ENCODE measurements at regions not wholly inside any gene's neighbourhood (a gene's known extent, or its start where the extent isn't known, plus 50 kb on each side); places are given as distances from the start of the nearest gene placed in this dataset.

DNA sequence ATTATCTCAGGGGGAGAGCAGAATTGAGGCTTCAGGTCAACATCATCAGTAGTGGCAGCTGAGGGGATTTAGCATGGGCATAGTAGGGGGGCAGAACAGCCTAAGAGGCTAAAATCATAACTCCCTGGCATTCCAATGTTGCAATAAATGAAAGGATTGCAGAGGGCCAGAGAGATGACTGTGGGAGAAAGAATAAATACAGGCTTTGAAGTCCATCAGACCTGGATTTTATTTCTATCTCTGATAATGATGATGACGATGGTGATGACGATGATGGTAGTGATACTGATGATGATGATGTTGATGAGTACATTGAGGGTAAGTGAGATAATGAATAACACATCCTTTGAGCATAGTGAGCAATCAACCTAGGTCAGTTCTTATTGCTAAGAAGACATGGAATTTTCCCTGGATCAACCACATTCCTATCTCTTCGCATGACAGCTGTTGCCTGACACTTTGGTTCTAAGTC is 107.4 kb upstream of the CDH11 start:
- Histone ChIP-seq H3K9me3 (no peaks in the 10 kb centered on the region), H3K4me3 (no peak overlapping the region), H3K27ac (no peak overlapping the region), H3K27me3 (no peaks in the 10 kb centered on the region), H3K36me3 (no peaks in the 10 kb centered on the region), H3K4me1 (no peaks in the 10 kb centered on the region)
- no peak for DNase-seq (ENCODE audit: extremely low spot score in 2 of 2)
- intact Hi-C loops (cut with DNase I): no loop called here
- TF ChIP-seq, protein P1, sequence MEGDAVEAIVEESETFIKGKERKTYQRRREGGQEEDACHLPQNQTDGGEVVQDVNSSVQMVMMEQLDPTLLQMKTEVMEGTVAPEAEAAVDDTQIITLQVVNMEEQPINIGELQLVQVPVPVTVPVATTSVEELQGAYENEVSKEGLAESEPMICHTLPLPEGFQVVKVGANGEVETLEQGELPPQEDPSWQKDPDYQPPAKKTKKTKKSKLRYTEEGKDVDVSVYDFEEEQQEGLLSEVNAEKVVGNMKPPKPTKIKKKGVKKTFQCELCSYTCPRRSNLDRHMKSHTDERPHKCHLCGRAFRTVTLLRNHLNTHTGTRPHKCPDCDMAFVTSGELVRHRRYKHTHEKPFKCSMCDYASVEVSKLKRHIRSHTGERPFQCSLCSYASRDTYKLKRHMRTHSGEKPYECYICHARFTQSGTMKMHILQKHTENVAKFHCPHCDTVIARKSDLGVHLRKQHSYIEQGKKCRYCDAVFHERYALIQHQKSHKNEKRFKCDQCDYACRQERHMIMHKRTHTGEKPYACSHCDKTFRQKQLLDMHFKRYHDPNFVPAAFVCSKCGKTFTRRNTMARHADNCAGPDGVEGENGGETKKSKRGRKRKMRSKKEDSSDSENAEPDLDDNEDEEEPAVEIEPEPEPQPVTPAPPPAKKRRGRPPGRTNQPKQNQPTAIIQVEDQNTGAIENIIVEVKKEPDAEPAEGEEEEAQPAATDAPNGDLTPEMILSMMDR (IDR thresholded peaks at IDR 0.05): no peak
- TF ChIP-seq POLR2A (IDR thresholded peaks at IDR 0.05): no peak
- no peak for TF ChIP-seq POLR2AphosphoS5 (IDR thresholded peaks at IDR 0.05; ENCODE audit: insufficient read depth in 1 of 2, low read depth in 1 of 2)

DNA sequence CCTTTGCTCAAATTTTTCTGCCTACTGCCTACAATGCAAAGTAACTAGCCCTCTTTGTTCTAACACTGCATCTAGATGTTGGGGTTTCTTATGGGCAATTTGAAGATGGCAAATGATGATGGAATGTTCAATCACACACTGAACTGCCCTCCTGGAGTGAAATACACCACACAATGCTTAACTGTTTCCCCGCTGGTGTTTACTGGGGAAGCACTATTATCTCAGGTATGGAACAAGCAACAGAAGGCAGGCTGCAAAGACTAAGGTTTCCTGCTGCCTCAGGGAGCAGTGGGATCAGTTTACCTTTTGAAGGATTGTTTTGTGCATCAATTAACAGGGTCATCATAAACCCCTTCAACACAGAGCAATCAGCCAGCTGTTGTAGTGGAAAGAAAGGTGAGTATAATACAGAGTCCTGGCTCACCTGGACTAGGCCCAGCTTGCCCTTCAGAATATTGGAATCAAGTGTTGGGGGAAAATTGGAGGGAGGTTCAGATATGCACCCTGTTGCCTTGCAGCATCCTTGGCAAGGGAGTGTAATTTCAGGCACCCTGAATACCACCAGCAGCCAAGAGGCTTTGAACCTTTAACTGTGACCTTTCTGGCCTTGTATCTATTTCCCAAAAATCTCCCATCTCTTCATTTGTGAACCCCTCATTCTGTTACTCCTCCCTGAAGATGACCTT is 105.4 kb upstream of the CDH11 start:
- intact Hi-C loops (cut with DNase I): no loop called here
- H3K27ac ChIP-seq: no peak overlapping the region
- TF ChIP-seq, protein P1 (IDR thresholded peaks at IDR 0.05): no peak
- no peak for TF ChIP-seq POLR2A (IDR thresholded peaks at IDR 0.05)
- no peaks in the 10 kb centered on the region for H3K36me3 ChIP-seq
- no peaks in the 10 kb centered on the region for H3K27me3 ChIP-seq
- H3K9me3 ChIP-seq: no peaks in the 10 kb centered on the region
- no peak for DNase-seq (ENCODE audit: extremely low spot score in 2 of 2)
- H3K4me1 ChIP-seq: no peaks in the 10 kb centered on the region
- H3K4me3 ChIP-seq: no peak overlapping the region

DNA sequence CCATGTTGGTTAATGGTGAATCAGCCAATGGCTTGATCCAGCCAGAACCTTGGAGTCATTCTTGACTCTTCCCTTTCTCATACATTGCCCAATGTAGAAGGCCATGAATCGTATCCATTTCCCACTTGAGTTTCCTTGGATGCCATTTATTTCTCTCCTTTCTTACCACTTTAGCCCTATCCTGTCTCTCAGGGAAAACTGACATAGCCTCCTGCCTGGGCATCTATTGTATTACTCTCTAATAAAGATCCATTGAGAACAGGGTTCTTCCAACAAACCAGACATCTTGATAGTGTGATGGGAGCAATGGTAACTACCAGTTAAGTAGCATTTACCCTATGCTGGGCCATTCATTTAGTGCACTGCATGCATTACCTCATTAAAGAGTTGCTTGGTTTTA is 104.2 kb upstream of the CDH11 start:
- DNase-seq (ENCODE audit: extremely low spot score in 2 of 2): no peak
- no peaks in the 10 kb centered on the region for H3K4me1 ChIP-seq
- H3K36me3 ChIP-seq: no peaks in the 10 kb centered on the region
- no peak overlapping the region for H3K4me3 ChIP-seq
- intact Hi-C loops (cut with DNase I): no loop called here
- H3K27ac ChIP-seq: no peak overlapping the region
- H3K27me3 ChIP-seq: no peaks in the 10 kb centered on the region
- TF ChIP-seq POLR2A (IDR thresholded peaks at IDR 0.05): no peak
- TF ChIP-seq POLR2AphosphoS5 (IDR thresholded peaks at IDR 0.05; ENCODE audit: insufficient read depth in 1 of 2, low read depth in 1 of 2): no peak
- TF ChIP-seq, protein P1 (IDR thresholded peaks at IDR 0.05): no peak
- H3K9me3 ChIP-seq: no peaks in the 10 kb centered on the region

DNA sequence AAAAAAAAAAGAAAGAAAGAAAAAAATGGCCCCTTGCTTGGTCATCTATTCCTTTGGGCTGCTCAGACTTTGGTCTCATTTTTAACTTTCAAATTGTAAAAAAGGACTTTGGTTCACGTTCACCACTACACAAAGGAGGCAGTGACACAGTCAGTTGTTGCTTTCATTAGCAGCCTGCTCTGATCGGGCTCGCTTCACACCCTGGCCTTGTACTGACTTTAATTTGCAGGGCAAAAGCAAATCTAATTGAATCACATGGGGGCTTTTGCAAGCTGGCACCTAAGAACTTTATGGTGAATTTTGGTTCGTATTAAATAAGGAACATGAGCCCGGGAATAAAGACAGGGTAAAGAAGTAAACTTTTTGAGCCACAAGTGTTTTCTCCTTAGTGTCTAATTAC is 103.6 kb upstream of the CDH11 start:
- TF ChIP-seq POLR2A (IDR thresholded peaks at IDR 0.05) (no peak), POLR2AphosphoS5 (IDR thresholded peaks at IDR 0.05; ENCODE audit: insufficient read depth in 1 of 2, low read depth in 1 of 2) (no peak)
- TF ChIP-seq, protein P1 (IDR thresholded peaks at IDR 0.05): no peak
- Histone ChIP-seq H3K4me1 (no peaks in the 10 kb centered on the region), H3K27me3 (no peaks in the 10 kb centered on the region), H3K9me3 (no peaks in the 10 kb centered on the region), H3K27ac (no peak overlapping the region), H3K4me3 (no peak overlapping the region), H3K36me3 (no peaks in the 10 kb centered on the region)
- DNase-seq (ENCODE audit: extremely low spot score in 2 of 2): no peak
- intact Hi-C loops (cut with DNase I): no loop called here

DNA sequence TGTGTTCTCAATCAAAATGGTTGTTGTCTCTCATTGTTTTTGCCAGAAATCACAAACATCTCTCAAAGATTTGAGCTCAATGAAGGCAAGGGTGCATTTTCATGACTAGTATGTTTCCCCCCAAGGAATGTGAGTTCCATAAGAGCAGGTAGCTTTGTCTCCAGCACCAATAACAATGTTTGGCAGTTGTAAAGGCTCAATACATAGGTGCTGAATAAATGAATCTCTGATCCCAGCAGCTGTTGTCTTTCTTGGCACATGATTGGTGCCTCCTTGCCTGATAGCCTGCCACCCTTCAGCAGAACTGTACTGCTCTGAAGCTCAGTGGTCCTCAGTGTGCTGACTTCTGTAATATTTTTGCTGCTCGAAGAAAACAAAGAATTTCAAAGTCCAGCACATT is 103.1 kb upstream of the CDH11 start:
- H3K27me3 ChIP-seq: no peaks in the 10 kb centered on the region
- H3K4me3 ChIP-seq: no peak overlapping the region
- no peak overlapping the region for H3K27ac ChIP-seq
- intact Hi-C loops (cut with DNase I): no loop called here
- no peaks in the 10 kb centered on the region for H3K36me3 ChIP-seq
- TF ChIP-seq, protein P1 (IDR thresholded peaks at IDR 0.05): no peak
- no peak for TF ChIP-seq POLR2AphosphoS5 (IDR thresholded peaks at IDR 0.05; ENCODE audit: insufficient read depth in 1 of 2, low read depth in 1 of 2)
- TF ChIP-seq POLR2A (IDR thresholded peaks at IDR 0.05): no peak
- DNase-seq (ENCODE audit: extremely low spot score in 2 of 2): no peak
- no peaks in the 10 kb centered on the region for H3K9me3 ChIP-seq
- no peaks in the 10 kb centered on the region for H3K4me1 ChIP-seq
